Spinal cord (tissue), 9 donors: ENCODE measurements at regions not wholly inside any gene's neighbourhood (a gene's known extent, or its start where the extent isn't known, plus 50 kb on each side); places are given as distances from the start of the nearest gene placed in this dataset.
"Not testable (repeated sequence)": the region's sequence is repeated elsewhere in the genome, so short reads cannot be mapped to it uniquely, and the experiment has no call there.

Source experiments
- DNase-seq, 6 donors: peaks; one replicate each; pipeline versions ENCODE4 v3.0.0 to v3.0.0-alpha.2; 2013 to 2015; ENCODE audit warnings: low spot score in 6 of 6, low read depth in 4 of 6
- H3K27ac ChIP-seq: one replicate; pipeline ENCODE4 v1.5.1; 2013; ENCODE audit warnings: low read depth, low read length, control low read depth
- H3K27me3 ChIP-seq: one replicate; pipeline ENCODE4 v1.6.1; 2013; ENCODE audit warnings: low read length; ENCODE audit not compliant: control insufficient read depth, insufficient read depth
- H3K36me3 ChIP-seq: one replicate; pipeline ENCODE4 v1.6.1; 2013; ENCODE audit warnings: low read length; ENCODE audit not compliant: control insufficient read depth, insufficient read depth
- H3K4me1 ChIP-seq: one replicate; pipeline ENCODE4 v1.6.1; 2013; ENCODE audit warnings: low read length; ENCODE audit not compliant: control insufficient read depth, insufficient read depth
- H3K4me3 ChIP-seq: one replicate; pipeline ENCODE4 v1.5.1; 2013; ENCODE audit warnings: low read depth, low read length, control low read depth
- H3K9me3 ChIP-seq: one replicate; pipeline ENCODE4 v1.6.1; 2013; ENCODE audit warnings: low read length; ENCODE audit not compliant: control insufficient read depth, insufficient read depth
- WGBS: methylation state at CpG from one replicate; pipeline ENCODE4 v1.1.5; 2013; ENCODE audit warnings: missing lambda C conversion rate; ENCODE audit not compliant: insufficient coverage; 5-methylcytosine and 5-hydroxymethylcytosine counted together
- donor health status: healthy.

GRCh38 chr3:21204122-21204521 is 546.9 kb downstream of the ZNF385D start:
- not testable (repeated sequence) for H3K4me3 ChIP-seq, H3K4me1 ChIP-seq, H3K27ac ChIP-seq, DNase-seq, H3K9me3 ChIP-seq, H3K27me3 ChIP-seq, H3K36me3 ChIP-seq
- 60% methylated on average over 1 of the region's 3 CpGs for WGBS

- Histone ChIP-seq H3K9me3 (no peaks in the 10 kb centered on the region), H3K4me1 (no peaks in the 10 kb centered on the region), H3K27me3 (no peaks in the 10 kb centered on the region), H3K4me3 (no peak overlapping the region), H3K27ac (no peak overlapping the region), H3K36me3 (no peaks in the 10 kb centered on the region)
- no CpG with 5 or more reads among the region's 2 CpGs for WGBS
- DNase-seq = no peak
Observed at GRCh38 chr3:21195203-21195602, 555.8 kb downstream of the ZNF385D start.

DNA sequence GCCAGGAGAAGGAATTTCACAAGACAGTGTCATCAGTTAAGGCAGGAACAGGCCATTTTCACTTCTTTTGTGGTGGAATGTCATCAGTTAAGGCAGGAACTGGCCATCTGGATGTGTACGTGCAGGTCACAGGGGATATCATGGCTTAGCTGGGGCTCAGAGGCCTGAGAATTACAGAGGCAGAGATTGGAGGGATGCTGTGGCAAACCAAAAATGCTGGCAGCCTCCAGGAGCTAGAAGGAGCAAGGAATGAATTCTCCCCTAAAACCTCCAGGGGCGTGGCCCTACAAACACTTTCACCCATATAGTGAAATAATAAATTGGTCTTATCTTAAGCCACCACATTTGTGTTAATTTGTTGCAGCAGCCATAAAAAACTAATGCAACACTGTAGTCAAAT is 557.0 kb downstream of the ZNF385D start:
- not testable (repeated sequence) for DNase-seq, H3K9me3 ChIP-seq, H3K27ac ChIP-seq, H3K36me3 ChIP-seq, H3K27me3 ChIP-seq, H3K4me3 ChIP-seq, H3K4me1 ChIP-seq
- no CpG with 5 or more reads among the region's 2 CpGs for WGBS

DNA sequence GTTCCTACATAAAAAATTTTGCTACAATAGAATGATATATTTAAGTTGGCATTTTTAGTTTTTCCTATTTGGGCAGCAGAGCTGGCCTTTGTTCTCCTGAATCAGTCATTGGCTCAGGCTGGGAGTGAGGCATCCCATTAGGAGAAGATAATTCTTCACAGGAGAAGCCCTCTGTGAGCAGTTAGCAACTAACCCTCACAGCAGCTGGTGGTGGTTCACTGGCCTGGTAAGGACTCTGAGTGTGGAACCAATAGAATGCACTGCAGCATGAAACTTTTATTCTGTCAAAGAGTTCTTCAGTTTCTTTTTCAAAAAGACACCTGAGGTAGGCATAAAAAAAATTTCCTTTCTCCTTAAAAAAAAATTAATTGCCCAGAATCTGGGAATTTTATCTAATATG is 562.6 kb downstream of the ZNF385D start:
- Histone ChIP-seq H3K27me3 (no peaks in the 10 kb centered on the region), H3K27ac (no peak overlapping the region), H3K4me1 (no peaks in the 10 kb centered on the region), H3K4me3 (no peak overlapping the region), H3K36me3 (no peaks in the 10 kb centered on the region), H3K9me3 (no peaks in the 10 kb centered on the region)
- peak in 1 of 6 donors; percentile 4 for DNase-seq

- Histone ChIP-seq H3K27ac (no peak overlapping the region), H3K4me1 (no peaks in the 10 kb centered on the region), H3K27me3 (no peaks in the 10 kb centered on the region), H3K9me3 (no peaks in the 10 kb centered on the region), H3K4me3 (no peak overlapping the region), H3K36me3 (no peaks in the 10 kb centered on the region)
- 71% methylated on average over 4 of the region's 6 CpGs for WGBS
- no peak for DNase-seq
Observed at GRCh38 chr3:21185816-21186314, 565.1 kb downstream of the ZNF385D start.

GRCh38 chr3:21174461-21174860 is 576.5 kb downstream of the ZNF385D start:
- Histone ChIP-seq H3K4me1 (no peaks in the 10 kb centered on the region), H3K27ac (no peak overlapping the region), H3K27me3 (no peaks in the 10 kb centered on the region), H3K9me3 (peaks cover 10% of the 10 kb centered on the region), H3K36me3 (no peaks in the 10 kb centered on the region), H3K4me3 (no peak overlapping the region)
- WGBS = no CpG with 5 or more reads among the region's 3 CpGs
- DNase-seq = peak in 1 of 6 donors; percentile 26

DNA sequence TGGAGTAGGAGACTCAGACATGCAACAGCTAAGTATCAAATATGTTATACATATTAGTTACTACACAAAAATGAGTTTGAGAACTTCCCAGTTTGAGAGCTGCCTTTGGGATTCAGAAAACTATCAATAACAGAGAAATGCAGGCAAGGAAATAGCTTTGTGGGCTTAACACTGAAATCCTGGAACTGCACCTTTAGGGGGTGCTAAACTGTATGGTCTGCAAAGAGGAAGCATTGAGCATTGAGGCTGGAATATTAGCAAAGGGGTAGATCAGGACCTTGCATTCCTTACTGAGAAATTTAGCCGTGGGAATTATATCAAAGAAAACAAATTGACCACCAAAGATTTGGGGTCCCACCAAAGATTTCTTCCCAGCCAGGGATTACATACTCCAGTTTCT is 580.0 kb downstream of the ZNF385D start:
- no peaks in the 10 kb centered on the region for H3K4me1 ChIP-seq
- H3K4me3 ChIP-seq = no peak overlapping the region
- DNase-seq = peak in 1 of 6 donors; percentile 17
- no peak overlapping the region for H3K27ac ChIP-seq
- WGBS = no CpG with 5 or more reads among the region's 1 CpG
- no peaks in the 10 kb centered on the region for H3K27me3 ChIP-seq
- no peaks in the 10 kb centered on the region for H3K36me3 ChIP-seq
- H3K9me3 ChIP-seq = no peaks in the 10 kb centered on the region

GRCh38 chr3:21169948-21170347 is 581.1 kb downstream of the ZNF385D start:
- DNase-seq = peak in 1 of 6 donors; percentile 47
- Histone ChIP-seq H3K27me3 (no peaks in the 10 kb centered on the region), H3K4me3 (no peak overlapping the region), H3K9me3 (no peaks in the 10 kb centered on the region), H3K36me3 (no peaks in the 10 kb centered on the region), H3K27ac (no peak overlapping the region), H3K4me1 (no peaks in the 10 kb centered on the region)
- WGBS = no CpG with 5 or more reads among the region's 3 CpGs

DNA sequence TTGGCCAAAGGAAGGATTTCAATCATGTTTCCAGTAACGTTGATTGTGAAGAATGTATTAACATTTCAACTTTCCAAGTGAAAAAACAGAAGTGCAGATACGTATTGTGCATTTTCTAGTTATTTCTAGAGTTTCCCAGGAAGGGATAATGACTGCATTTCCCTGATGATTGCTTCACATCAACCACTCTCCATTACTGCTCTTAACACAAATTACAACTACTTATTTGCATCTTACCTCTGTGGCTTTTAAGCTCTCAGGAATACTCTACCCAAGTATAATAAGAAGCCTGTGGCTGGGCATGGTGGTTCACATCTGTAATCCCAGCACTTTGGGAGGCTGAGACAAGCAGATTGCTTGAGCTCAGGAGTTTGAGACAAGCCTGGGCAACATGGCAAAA is 582.5 kb downstream of the ZNF385D start:
- Histone ChIP-seq H3K36me3 (no peaks in the 10 kb centered on the region), H3K4me1 (no peaks in the 10 kb centered on the region)
- no CpG with 5 or more reads among the region's 2 CpGs for WGBS

GRCh38 chr3:21163956-21164355 is 587.1 kb downstream of the ZNF385D start:
- no CpG with 5 or more reads among the region's 3 CpGs for WGBS
- DNase-seq = peak in 2 of 6 donors; percentile 65 to 76
- Histone ChIP-seq H3K36me3 (no peaks in the 10 kb centered on the region), H3K27me3 (no peaks in the 10 kb centered on the region), H3K4me1 (no peaks in the 10 kb centered on the region), H3K27ac (no peak overlapping the region), H3K9me3 (no peaks in the 10 kb centered on the region), H3K4me3 (no peak overlapping the region)

More for the DNA sequence above, 582.5 kb downstream of the ZNF385D start:
- no peaks in the 10 kb centered on the region for H3K27me3 ChIP-seq
- H3K27ac ChIP-seq = no peak overlapping the region
- no peak overlapping the region for H3K4me3 ChIP-seq
- no peaks in the 10 kb centered on the region for H3K9me3 ChIP-seq
- peak in 1 of 6 donors; percentile 51 for DNase-seq
